LNCAP (cell line): ENCODE measurements at regions not wholly inside any gene's neighbourhood (a gene's known extent, or its start where the extent isn't known, plus 50 kb on each side); places are given as distances from the start of the nearest gene placed in this dataset.
A peak's percentile ranks its signal among the peaks of the same experiment; 100 is the strongest.

Experiments
- TF ChIP-seq, protein P1 (sequence below): fragments of 450-650 bp; IDR thresholded peaks from 2 replicates; pipeline ENCODE4 v1.5.1; 2017; ENCODE audit warnings: mild to moderate bottlenecking

DNA sequence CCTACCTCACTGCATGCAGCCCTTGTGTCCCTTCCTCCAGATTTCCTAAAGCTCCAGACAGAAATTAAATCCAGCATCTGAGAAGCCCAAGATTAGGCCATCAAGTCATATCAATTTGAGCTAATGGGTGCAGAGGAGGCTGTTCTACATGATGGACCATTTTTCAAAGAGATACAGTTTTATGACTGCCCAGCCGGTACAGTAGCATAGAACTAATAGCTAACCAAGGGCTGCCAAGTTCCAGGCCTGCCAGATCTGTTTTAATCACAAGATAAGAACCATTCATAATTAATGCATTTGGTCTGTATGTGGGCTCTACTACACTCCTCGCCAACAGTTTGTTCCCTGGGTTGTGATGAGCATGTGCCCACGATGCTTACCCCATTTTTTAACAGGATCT, 64.9 kb downstream of the PABIR2 start:
- TF ChIP-seq, protein P1, sequence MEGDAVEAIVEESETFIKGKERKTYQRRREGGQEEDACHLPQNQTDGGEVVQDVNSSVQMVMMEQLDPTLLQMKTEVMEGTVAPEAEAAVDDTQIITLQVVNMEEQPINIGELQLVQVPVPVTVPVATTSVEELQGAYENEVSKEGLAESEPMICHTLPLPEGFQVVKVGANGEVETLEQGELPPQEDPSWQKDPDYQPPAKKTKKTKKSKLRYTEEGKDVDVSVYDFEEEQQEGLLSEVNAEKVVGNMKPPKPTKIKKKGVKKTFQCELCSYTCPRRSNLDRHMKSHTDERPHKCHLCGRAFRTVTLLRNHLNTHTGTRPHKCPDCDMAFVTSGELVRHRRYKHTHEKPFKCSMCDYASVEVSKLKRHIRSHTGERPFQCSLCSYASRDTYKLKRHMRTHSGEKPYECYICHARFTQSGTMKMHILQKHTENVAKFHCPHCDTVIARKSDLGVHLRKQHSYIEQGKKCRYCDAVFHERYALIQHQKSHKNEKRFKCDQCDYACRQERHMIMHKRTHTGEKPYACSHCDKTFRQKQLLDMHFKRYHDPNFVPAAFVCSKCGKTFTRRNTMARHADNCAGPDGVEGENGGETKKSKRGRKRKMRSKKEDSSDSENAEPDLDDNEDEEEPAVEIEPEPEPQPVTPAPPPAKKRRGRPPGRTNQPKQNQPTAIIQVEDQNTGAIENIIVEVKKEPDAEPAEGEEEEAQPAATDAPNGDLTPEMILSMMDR = no peak

DNA sequence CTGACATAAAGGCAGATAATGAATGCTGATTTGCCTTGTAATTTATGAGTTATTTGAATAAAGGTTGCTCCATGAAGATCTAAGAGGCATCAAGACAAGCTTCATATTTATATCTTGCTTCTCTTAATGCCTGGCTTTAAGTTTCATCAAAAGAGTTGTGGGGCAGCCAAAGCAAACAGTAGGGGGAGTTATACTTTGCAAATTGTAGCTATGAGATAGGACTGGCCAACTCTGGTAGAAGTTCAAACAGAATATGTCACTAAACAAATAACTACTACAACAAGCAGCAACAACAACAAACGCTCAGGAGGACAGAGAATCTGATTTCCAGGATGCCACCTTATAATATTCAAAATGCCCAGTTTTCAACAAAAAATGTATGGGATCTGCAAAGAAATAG, 69.1 kb upstream of the PLAC1 start:
- TF ChIP-seq, protein P1 = peak; percentile 36; the same call in 1 of the 2 replicates

DNA sequence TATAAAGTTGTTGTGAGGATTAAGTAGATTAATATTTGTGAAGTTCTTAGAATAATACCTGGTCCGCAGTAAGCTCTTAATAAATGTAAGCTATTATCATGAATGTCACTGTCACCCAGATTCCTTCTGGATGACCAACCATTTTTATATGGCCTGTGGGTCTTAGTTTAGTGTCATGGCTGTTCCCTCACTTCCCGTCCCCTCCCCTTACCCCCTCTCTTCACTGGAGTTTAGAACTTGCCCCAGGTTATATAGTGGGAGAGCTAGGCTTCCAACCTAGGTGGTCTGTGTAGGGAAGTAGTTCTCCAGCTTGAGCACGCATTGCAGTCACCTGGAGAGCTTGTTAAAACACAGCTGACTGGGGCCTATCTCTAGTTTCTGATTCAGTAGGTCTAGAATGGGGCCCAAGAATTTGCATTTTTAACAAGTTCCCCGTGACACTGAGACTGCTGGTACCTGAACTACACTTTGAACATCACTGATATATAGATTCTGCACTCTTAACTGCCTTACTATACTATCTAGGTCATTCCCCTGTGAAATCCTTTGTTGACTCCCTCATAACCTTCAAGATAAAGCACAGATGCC, 66.9 kb upstream of the PLAC1 start:
- TF ChIP-seq, protein P1 = no peak

DNA sequence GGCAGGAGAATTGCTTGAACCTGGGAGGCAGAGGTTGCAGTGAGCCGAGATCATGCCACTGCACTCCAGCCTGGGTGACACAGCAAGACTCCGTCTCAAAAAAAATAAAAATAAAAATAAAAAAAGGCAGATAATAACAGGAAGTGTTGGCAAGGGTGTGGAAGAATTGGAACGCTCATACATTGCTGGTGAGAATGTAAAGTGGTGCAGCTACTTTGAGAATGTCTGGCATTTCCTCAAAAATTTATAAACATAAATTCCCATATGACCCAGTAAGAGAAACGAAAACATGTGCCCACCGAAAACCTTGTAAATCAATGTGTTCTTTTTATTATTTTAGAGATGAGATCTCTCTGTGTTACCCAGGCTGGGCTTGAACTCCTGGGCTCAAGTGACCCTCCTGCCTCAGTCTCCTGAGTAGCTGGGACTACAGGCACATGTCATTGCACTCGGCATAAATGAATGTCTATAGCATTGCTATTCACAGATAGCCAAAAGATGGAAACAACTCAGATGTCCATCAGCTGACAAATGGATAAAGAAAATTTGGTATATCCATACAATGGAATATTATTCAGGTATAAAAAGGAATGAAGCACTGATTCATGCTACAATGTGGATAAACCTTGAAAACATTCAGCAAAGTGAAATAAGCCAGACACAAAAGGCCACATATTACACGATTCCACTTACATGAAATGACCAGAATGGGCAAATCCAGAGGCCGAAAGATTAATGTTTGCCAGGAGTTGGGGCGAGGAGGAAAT, 63.7 kb upstream of the PLAC1 start:
- TF ChIP-seq, protein P1 = no peak

DNA sequence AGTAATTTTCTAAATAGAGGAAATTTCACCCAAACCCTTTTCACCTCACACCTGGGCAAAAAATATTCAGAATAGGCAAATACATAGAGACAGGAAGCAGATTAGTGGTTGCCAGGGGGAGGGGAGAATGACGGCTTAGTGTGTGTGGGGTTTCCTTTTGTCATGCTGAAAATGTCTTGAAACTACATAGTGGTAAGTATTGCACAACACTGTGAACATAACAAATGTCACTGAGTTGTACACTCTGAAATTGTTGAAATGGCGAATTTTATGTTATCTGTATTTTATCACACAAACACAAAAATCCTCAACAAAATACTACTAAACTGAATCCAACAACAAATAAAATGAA, 60.7 kb upstream of the PLAC1 start:
- TF ChIP-seq, protein P1 = no peak

DNA sequence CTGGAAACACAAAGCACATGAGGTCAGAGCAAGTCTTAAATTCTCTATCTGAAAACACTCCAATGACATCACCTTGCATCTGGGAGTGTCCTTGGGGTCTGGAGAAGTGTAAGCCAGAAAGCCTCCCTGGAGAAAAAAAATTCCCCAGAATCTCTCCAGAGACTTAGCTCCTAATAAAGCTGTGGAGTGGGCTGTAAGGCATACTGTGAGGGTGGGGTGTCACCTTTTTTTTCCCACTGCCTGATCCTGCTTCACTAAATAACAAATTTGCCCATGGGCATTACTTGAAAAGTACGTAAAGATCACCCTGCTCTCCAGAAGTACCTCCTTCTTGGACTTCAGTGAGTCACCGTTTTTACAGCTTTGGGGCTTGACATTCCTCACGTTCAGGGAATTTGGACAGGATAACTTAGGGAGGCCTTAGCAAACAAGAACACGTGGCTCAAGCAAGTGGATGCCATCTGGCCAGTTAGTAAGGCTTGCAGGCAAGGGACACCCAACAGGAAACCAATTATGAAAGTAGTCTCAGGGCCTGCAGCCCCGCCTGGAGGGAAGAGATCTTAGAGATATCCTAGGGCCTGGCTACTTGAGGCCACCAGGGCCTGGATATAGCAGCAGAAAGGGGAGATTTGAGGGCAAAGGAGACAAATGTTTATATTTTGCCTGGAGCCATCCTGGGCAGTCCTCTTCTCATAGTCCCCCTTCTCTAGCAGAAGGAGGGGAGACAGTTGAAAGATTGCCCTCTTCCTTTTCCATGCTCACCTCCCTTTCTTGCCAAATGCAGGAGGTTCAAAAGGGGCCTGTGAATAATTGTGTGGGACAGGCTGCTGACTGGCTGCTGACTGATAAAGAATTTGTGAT, 60.1 kb upstream of the PLAC1 start:
- TF ChIP-seq, protein P1 = no peak

DNA sequence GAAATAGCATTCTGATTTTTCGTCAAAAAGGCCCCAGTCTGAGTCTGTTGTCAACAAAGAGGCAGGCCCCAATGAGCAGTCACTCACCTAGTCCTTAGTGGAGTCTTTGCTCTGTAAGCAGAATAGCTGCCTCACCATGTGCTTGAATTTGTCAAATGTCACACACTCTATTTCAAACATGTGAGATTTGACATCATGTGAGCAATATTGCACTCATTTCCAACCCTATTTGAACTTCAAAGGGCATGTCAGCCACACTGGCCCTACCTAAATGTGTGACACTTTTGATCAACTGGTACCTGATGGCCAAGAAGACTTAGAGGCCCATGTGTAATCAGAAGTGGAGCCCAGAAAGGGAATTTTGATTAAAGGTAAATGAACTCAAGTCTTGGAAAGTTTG, 59.4 kb upstream of the PLAC1 start:
- TF ChIP-seq, protein P1 = no peak
